Glutamatergic neuron (in vitro differentiated cells): ENCODE measurements at regions not wholly inside any gene's neighbourhood (a gene's known extent, or its start where the extent isn't known, plus 50 kb on each side); places are given as distances from the start of the nearest gene placed in this dataset.

Experiments
- DNase-seq: peaks from one replicate; pipeline ENCODE4 v3.0.0; 2022
- H3K27ac Mint-ChIP-seq: one replicate; pipeline ENCODE4 v1.8.0; 2020; ENCODE audit warnings: mild to moderate bottlenecking, mixed read lengths, inconsistent platforms; ENCODE audit not compliant: unreplicated experiment
- H3K27me3 Mint-ChIP-seq: one replicate; pipeline ENCODE4 v1.8.0; 2020; ENCODE audit warnings: mild to moderate bottlenecking, moderate library complexity, mixed read lengths, inconsistent platforms; ENCODE audit not compliant: unreplicated experiment
- H3K36me3 Mint-ChIP-seq: one replicate; pipeline ENCODE4 v1.8.0; 2020; ENCODE audit warnings: mild to moderate bottlenecking, mixed read lengths, inconsistent platforms; ENCODE audit not compliant: unreplicated experiment
- H3K4me1 Mint-ChIP-seq: one replicate; pipeline ENCODE4 v1.8.0; 2020; ENCODE audit warnings: mild to moderate bottlenecking, low read depth, mixed read lengths, inconsistent platforms; ENCODE audit not compliant: unreplicated experiment
- H3K4me3 Mint-ChIP-seq: one replicate; pipeline ENCODE4 v1.8.0; 2020; ENCODE audit warnings: mild to moderate bottlenecking, mixed read lengths, inconsistent platforms; ENCODE audit not compliant: unreplicated experiment
- H3K9me3 Mint-ChIP-seq: one replicate; pipeline ENCODE4 v1.8.0; 2020; ENCODE audit warnings: mild to moderate bottlenecking, moderate library complexity, mixed read lengths, inconsistent platforms; ENCODE audit not compliant: unreplicated experiment
- CTCF ChIP-seq: fragments of 200-600 bp; sonication (generic); IDR thresholded peaks from one replicate; pipeline ENCODE4 v1.5.0; 2021; ENCODE audit not compliant: partially characterized antibody, unreplicated experiment

DNA sequence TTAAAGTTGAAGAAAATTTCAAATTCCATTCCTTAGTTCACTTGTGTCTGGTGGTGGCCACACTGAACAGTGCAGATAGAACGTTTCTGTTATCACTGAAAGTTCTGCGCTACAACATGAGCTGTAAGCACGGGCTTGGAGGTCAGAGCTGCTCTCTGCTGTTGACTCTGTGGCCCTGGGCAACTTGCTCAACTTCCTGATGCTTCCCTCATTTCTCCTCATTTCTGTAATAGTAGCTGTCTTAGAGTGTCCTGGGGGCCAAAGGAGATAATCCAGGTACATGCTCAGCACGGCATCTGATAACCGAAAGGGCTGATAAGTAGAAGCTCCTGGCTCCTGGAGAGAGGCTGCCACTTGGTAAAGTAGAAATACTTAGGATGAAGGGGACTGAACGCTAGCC is 92.3 kb upstream of the DUSP5 start:
- H3K4me1 Mint-ChIP-seq = peaks cover 8% of the 10 kb centered on the region
- H3K4me3 Mint-ChIP-seq = no peak overlapping the region
- peaks cover 5% of the 10 kb centered on the region for H3K27me3 Mint-ChIP-seq
- DNase-seq = no peak
- H3K27ac Mint-ChIP-seq = no peak overlapping the region
- peaks cover 6% of the 10 kb centered on the region for H3K9me3 Mint-ChIP-seq
- TF ChIP-seq CTCF = no peak
- peaks cover 6% of the 10 kb centered on the region for H3K36me3 Mint-ChIP-seq

- Mint-ChIP-seq H3K9me3 (peaks cover 9% of the 10 kb centered on the region), H3K4me1 (peaks cover 10% of the 10 kb centered on the region), H3K27me3 (peaks cover 2% of the 10 kb centered on the region), H3K27ac (no peak overlapping the region), H3K4me3 (no peak overlapping the region), H3K36me3 (peaks cover 6% of the 10 kb centered on the region)
- no peak for DNase-seq
- no peak for TF ChIP-seq CTCF
These were observed 90.2 kb upstream of the DUSP5 start for GRCh38 chr10:110407301-110408170.

DNA sequence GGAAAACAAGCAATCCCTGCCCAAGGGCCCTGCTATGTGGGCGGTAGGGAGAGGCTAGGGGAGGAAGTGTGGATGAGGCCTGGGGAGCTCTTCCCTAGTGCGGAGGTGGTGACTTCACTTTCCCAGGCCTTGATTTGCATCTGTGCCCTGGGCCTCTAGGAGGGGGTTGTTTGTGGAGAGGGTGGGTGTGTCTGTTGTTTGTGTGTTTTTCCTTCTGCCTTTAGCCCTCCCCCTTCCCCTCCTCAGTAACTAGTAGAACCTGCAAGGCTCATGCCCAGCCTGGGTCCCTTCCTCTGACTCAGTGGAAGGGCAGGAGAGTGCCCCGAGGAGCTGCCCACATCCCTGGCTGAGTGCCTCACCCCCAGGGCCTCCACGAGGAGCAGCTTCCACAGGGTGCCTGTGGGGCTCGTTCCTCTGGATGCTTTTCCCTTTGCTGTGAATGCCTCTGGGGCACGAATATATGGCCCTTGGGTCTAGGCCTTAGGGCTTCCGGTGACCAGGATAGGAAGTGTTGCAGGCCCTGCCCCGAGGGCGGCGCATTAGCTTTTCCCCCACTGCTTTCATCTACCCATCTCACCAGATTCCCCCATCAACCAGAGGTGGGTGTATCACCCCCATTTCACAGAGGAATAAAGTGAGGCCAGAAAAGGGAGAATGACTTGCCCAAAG is 89.4 kb upstream of the DUSP5 start:
- no peak for TF ChIP-seq CTCF
- peaks cover 2% of the 10 kb centered on the region for H3K27me3 Mint-ChIP-seq
- no peak overlapping the region for H3K4me3 Mint-ChIP-seq
- H3K4me1 Mint-ChIP-seq = peaks cover 10% of the 10 kb centered on the region
- H3K36me3 Mint-ChIP-seq = peaks cover 6% of the 10 kb centered on the region
- DNase-seq = no peak
- peaks cover 10% of the 10 kb centered on the region for H3K9me3 Mint-ChIP-seq
- H3K27ac Mint-ChIP-seq = no peak overlapping the region

DNA sequence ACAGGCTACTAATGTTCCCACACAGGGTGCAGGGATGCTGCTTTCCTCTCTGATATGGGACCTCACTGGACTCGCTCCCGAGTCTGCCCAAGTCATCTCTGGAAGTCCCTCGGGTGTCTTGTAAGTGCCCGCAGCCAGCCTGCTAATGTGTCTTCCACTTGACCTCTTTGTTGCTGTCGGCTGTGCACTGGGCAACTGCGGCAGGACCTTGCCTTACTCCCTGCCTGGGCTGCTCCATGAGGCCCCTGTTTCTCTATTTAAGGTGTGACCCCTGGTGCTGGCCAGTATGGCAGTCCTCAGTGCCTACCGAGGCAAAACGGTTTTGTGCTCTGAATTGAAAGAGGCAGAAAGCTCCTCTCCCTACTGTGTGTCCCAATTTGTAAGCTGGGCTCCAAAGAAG is 88.8 kb upstream of the DUSP5 start:
- Mint-ChIP-seq H3K4me3 (no peak overlapping the region), H3K27ac (no peak overlapping the region), H3K9me3 (peaks cover 12% of the 10 kb centered on the region), H3K27me3 (peaks cover 2% of the 10 kb centered on the region), H3K4me1 (peaks cover 10% of the 10 kb centered on the region), H3K36me3 (peaks cover 6% of the 10 kb centered on the region)
- peak; percentile 30 for DNase-seq
- no peak for TF ChIP-seq CTCF

GRCh38 chr10:110409488-110409887 is 88.2 kb upstream of the DUSP5 start:
- no peak overlapping the region for H3K4me3 Mint-ChIP-seq
- peaks cover 6% of the 10 kb centered on the region for H3K36me3 Mint-ChIP-seq
- H3K4me1 Mint-ChIP-seq = peaks cover 10% of the 10 kb centered on the region
- peaks cover 2% of the 10 kb centered on the region for H3K27me3 Mint-ChIP-seq
- peaks cover 12% of the 10 kb centered on the region for H3K9me3 Mint-ChIP-seq
- TF ChIP-seq CTCF = no peak
- DNase-seq = no peak
- no peak overlapping the region for H3K27ac Mint-ChIP-seq
